IPS DF 6.9 (cell line): ENCODE measurements at regions not wholly inside any gene's neighbourhood (a gene's known extent, or its start where the extent isn't known, plus 50 kb on each side); places are given as distances from the start of the nearest gene placed in this dataset.

ENCODE experiments used
- DNase-seq: peaks from one replicate; pipeline ENCODE4 v3.0.0-alpha.2; 2013; ENCODE audit warnings: low read depth, low spot score
- H3K27ac ChIP-seq: one replicate; pipeline ENCODE4 v1.5.1; 2013; ENCODE audit warnings: low read length, control low read depth
- H3K27me3 ChIP-seq: 2 replicates; pipeline ENCODE4 v1.6.1; 2013; ENCODE audit warnings: mild to moderate bottlenecking, low read length; ENCODE audit not compliant: control insufficient read depth, insufficient read depth
- H3K36me3 ChIP-seq: 2 replicates; pipeline ENCODE4 v1.6.1; 2013; ENCODE audit warnings: low read length; ENCODE audit not compliant: control insufficient read depth, insufficient read depth
- H3K4me1 ChIP-seq: 2 replicates; pipeline ENCODE4 v1.6.1; 2013; ENCODE audit warnings: low read length; ENCODE audit not compliant: control insufficient read depth, insufficient read depth
- H3K4me3 ChIP-seq: 2 replicates; pipeline ENCODE4 v1.5.1; 2013; ENCODE audit warnings: mild to moderate bottlenecking, low read length
- H3K9me3 ChIP-seq: 2 replicates; pipeline ENCODE4 v1.6.1; 2013; ENCODE audit warnings: low read length, inconsistent platforms; ENCODE audit not compliant: control insufficient read depth, insufficient read depth
- WGBS: extraction: QIAGEN DNeasy Blood & Tissue Kit; methylation state at CpG from one replicate; pipeline ENCODE4 v1.1.7; 2013; ENCODE audit warnings: mixed read lengths, missing lambda C conversion rate; ENCODE audit not compliant: insufficient read length, insufficient coverage; 5-methylcytosine and 5-hydroxymethylcytosine counted together

GRCh38 chr3:9301091-9301490 lies 51.6 kb upstream of the SRGAP3 start:
- H3K9me3 ChIP-seq: no peaks in the 10 kb centered on the region
- no peak for DNase-seq
- H3K4me1 ChIP-seq: no peaks in the 10 kb centered on the region
- whole genome bisulfite sequencing: no CpG with 5 or more reads among the region's 5 CpGs
- no peak overlapping the region for H3K27ac ChIP-seq
- no peak overlapping the region for H3K4me3 ChIP-seq
- peaks cover 4% of the 10 kb centered on the region for H3K27me3 ChIP-seq
- no peaks in the 10 kb centered on the region for H3K36me3 ChIP-seq

DNA sequence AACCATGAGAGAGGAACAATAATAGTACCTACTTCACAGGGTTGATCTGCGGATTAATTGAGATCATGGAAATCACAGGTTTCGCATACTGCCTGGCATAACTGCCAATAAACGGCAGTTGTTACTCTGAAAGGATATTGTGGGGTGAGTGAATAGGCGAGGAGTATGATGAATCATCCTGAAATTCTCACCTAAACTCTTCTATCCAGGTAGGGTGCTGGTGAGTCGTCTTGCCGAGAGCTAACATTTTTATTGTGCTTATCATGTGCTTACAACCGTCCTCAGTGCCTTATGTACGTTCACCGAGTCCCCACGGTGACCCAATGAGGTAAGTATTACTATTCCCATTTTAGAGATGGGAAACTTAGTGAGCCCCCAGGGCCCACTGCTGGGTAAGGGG lies 52.4 kb upstream of the SRGAP3 start:
- no peak for DNase-seq
- no peak overlapping the region for H3K4me3 ChIP-seq
- no peaks in the 10 kb centered on the region for H3K9me3 ChIP-seq
- no CpG with 5 or more reads among the region's 10 CpGs for WGBS
- no peaks in the 10 kb centered on the region for H3K4me1 ChIP-seq
- no peaks in the 10 kb centered on the region for H3K36me3 ChIP-seq
- H3K27me3 ChIP-seq: peaks cover 4% of the 10 kb centered on the region
- no peak overlapping the region for H3K27ac ChIP-seq

DNA sequence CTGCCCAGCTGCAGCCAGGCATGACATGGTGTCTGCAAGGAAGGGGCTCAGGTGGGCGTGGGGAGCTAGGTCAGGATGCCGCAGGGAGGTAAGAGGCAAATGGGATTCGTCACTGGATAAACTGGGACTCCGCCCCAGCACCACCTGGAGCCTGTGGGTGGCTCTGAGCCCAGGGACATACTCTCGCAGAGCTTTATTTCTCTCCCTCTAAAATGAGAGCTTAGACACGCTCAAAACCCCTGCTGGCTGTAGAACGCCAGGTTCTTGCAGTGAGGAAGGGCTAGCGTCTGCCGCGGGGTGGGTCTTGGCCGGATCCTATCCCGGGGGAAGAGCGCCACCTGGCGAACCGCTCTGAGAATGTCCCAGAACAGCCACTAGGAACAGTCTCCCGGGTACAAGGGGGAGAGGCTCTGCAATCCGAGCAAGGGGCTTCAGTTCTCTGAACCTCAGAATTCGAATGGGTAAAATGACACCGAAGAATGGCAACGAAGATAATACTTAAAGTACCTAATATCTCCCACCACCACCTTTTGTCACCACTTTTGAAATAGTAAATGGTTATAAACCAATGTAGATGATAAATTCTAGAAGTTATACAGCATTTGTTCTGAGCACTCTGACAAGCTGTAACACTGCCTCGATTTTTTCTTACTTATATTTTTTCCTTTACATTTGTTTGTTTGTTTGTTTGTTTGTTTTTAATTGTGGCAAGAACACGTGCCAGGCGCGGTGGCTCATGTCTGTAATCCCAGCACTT lies 53.2 kb upstream of the SRGAP3 start:
- H3K36me3 ChIP-seq: no peaks in the 10 kb centered on the region
- H3K27ac ChIP-seq: no peak overlapping the region
- no peaks in the 10 kb centered on the region for H3K9me3 ChIP-seq
- peak; percentile 85 for DNase-seq
- peaks cover 4% of the 10 kb centered on the region for H3K27me3 ChIP-seq
- H3K4me1 ChIP-seq: no peaks in the 10 kb centered on the region
- peak overlapping the region; percentile 6; the same call in 1 of the 2 replicates for H3K4me3 ChIP-seq
- no CpG with 5 or more reads among the region's 24 CpGs for WGBS

DNA sequence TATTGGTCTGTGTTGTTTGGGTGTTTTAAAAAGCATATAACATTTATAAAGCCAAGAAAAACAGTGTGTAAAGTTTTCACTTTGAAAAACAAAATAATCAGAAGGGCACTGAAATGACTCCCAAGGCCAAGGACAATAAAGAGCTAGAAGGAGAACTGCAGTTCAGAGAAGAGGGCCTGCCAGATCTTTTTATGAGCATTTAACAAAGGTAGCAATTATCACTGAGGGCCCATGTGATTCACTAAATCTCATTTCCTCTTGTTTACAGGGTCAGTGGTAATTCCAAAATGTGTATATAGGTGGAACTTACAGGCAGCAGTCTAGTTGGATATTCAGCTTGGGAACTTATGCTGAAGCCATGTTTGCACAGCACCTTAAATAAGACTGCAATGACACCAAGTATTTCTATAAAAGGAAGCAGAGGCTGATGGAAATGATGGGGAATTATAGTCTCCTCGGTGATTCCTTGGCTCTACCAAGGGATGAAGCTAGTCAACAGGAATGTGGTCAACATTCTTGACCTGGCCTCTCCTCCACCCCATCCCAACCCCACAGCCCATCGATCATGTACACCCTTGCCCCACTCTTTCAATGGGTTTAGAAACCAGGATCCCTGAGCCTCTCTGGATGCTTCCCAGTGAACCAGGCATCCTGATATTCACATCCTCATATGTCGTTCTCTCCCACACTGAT lies 54.4 kb upstream of the THUMPD3 start:
- Histone ChIP-seq H3K27me3 (no peaks in the 10 kb centered on the region), H3K9me3 (no peaks in the 10 kb centered on the region), H3K4me1 (no peaks in the 10 kb centered on the region), H3K4me3 (no peak overlapping the region), H3K27ac (no peak overlapping the region), H3K36me3 (no peaks in the 10 kb centered on the region)
- DNase-seq: no peak
- WGBS: no CpG with 5 or more reads among the region's 3 CpGs

DNA sequence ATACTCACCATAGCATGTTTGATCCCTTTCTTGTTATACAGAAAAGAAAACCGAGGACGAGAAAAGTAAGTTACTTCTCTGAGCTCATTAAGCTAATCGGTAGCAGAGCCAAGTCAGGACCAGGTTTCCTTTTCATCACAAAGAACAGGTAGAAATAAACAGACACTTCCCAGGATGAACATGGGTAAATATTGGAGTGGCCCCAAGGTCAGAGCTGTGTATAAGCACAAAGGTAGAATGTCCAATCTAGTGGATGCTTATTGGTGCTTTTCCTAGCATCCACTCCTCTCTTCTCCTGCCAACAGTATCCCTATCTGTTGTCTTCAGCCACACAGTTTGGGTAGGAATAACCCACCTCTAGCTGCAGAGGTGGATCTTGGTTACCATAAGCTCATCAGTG lies 52.8 kb upstream of the THUMPD3 start:
- H3K9me3 ChIP-seq: no peaks in the 10 kb centered on the region
- no peak overlapping the region for H3K4me3 ChIP-seq
- WGBS: no CpG with 5 or more reads among the region's 3 CpGs
- no peaks in the 10 kb centered on the region for H3K27me3 ChIP-seq
- H3K4me1 ChIP-seq: no peaks in the 10 kb centered on the region
- no peak for DNase-seq
- H3K36me3 ChIP-seq: no peaks in the 10 kb centered on the region
- no peak overlapping the region for H3K27ac ChIP-seq

DNA sequence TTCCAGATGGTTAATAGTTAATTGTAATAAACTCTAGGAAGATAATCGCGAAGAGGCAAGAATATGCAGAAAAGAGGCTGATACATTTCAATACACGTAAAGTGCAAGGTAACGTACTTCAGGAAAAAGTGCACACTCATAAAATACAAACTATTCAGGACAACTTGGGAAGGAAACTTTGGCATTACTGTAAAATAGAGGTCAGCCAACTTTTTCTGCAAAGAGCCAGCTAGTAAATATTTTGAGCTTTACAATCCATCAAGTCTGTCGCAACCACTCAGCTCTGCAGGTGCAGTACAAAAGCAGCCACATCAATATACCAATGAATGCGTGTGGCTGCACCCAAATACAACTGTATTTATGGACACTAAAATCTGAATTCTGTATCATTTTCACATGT lies 51.6 kb upstream of the THUMPD3 start:
- no peak for DNase-seq
- Histone ChIP-seq H3K36me3 (no peaks in the 10 kb centered on the region), H3K27me3 (no peaks in the 10 kb centered on the region), H3K4me1 (no peaks in the 10 kb centered on the region), H3K27ac (no peak overlapping the region), H3K9me3 (no peaks in the 10 kb centered on the region), H3K4me3 (no peak overlapping the region)
- WGBS: no CpG with 5 or more reads among the region's 6 CpGs
